HG02623 (cell line): ENCODE measurements at regions not wholly inside any gene's neighbourhood (a gene's known extent, or its start where the extent isn't known, plus 50 kb on each side); places are given as distances from the start of the nearest gene placed in this dataset.
"Not testable (repeated sequence)": the region's sequence is repeated elsewhere in the genome, so short reads cannot be mapped to it uniquely, and the experiment has no call there.

Experiments used
- ATAC-seq: cut with Tn5 transposase; IDR thresholded peaks from one replicate; pipeline ENCODE4 v1.9.1; 2021; ENCODE audit warnings: moderate library complexity; ENCODE audit not compliant: unreplicated experiment

GRCh38 chr18:1261054-1261453 lies 356.4 kb downstream of the ADCYAP1 start:
- ATAC-seq: no peak

DNA sequence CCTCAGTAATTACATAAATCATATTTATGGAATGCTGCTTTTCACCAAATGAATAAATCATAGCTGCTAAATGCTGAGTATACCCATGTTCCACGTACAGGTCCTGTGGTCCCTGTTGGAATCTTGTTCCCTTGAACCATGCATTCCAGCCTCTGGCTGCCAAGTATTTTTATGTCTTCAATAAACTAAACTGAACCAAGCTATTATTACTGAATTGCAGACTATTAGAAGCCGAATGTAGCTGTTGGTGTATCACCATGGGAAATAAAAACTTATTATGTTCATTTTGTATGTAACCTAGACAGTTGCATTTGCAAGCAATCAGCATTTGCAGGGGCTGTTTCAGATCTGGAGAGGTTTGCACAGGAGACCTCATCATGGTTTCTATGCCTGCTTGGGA lies 362.4 kb downstream of the ADCYAP1 start:
- no peak for ATAC-seq

DNA sequence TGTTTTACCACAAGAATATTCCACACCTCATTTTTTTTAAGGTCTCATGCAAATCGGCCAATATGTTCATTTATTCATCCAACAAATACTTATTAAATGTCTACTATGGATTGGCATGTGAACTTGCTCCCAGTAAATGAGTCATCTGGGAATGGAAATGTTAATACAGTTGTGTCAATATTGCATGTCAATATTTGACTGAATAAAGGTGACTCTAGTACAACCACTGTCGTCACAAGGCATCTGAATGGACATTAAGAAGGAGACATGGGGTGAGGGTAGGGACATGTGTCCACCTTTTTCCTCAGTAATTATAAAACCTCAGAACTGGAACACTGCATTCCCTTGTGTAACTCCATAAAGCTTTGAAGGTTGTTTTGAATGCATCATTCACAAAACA lies 365.4 kb downstream of the ADCYAP1 start:
- ATAC-seq: no peak

- no peak for ATAC-seq
Observed at GRCh38 chr18:1273469-1273868, 368.8 kb downstream of the ADCYAP1 start.

- ATAC-seq: no peak
Observed at GRCh38 chr18:1292167-1292566, 387.5 kb downstream of the ADCYAP1 start.

GRCh38 chr18:1294229-1294628 lies 389.6 kb downstream of the ADCYAP1 start:
- no peak for ATAC-seq

DNA sequence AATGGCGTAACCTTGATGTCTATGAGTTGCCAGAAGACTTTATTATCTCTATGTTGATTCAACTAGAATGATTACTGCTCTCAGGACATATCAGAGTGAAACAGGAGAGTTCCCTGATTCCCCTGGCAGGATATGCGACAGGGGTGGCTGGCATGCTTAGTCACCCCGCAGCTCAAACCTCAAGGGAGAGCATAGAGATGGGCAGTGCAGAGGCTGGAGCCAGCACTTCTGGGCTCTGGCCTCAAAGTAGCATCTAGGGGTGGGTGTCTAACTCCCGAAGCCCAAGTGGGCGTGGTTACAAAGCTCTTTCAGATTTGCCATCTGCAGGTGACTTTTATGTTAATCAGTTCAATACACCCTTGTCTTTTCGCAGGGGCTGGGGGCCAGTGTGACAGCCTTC lies 391.6 kb downstream of the ADCYAP1 start:
- no peak for ATAC-seq

DNA sequence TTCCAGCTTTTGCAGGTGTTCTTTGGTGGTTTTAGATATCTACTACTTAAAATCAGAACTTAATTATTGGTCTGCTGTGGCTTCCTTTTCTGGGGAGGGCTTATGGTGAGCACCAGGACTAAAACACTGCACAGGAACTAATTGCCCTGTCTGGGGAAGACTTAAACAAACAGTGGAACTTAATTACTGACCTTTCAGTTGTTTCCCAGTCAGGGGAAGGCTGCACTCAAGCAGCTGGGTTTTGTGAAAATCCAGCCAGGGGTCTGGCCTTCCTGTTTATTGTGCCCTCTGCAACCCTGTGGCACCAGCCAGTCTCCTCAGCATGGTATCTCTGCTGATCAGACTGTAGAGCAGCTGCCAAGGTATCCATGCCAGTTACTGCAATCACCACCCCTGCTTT lies 398.2 kb downstream of the ADCYAP1 start:
- no peak for ATAC-seq

- ATAC-seq: no peak
Observed at GRCh38 chr18:1304392-1304992, 399.8 kb downstream of the ADCYAP1 start.

- no peak for ATAC-seq
Observed at GRCh38 chr18:1306641-1307040, 402.0 kb downstream of the ADCYAP1 start.

- ATAC-seq: no peak
Observed at GRCh38 chr18:1308686-1309085, 404.0 kb downstream of the ADCYAP1 start.

- ATAC-seq: no peak
Observed at GRCh38 chr18:1311376-1311775, 406.7 kb downstream of the ADCYAP1 start.

- ATAC-seq: not testable (repeated sequence)
Observed at GRCh38 chr18:1335345-1335744, 430.7 kb downstream of the ADCYAP1 start.

GRCh38 chr18:1350931-1351450 lies 446.3 kb downstream of the ADCYAP1 start:
- ATAC-seq: no peak

DNA sequence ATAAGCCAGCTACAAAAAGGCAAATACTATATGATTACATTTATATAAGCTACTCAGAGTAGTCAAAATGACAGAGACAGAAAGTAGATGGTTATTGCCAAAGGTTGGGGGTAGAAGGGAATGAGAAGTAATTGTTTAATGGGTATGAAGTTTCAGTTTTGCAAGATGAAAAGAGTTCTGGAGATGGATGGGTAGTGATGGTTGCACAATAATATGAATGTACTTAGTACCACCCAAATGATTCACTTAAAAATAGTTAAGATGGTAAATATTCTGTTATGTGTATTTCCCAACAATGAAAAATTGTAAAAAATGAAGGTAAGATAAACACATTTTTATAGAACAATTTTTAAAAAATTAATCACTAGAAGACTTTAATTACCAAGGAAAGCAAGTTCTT lies 448.4 kb downstream of the ADCYAP1 start:
- ATAC-seq: no peak

- ATAC-seq: no peak
Observed at GRCh38 chr18:1357724-1358123, 453.1 kb downstream of the ADCYAP1 start.

- no peak for ATAC-seq
Observed at GRCh38 chr18:1361936-1362335, 457.3 kb downstream of the ADCYAP1 start.

GRCh38 chr18:1370552-1370951 lies 465.9 kb downstream of the ADCYAP1 start:
- no peak for ATAC-seq

DNA sequence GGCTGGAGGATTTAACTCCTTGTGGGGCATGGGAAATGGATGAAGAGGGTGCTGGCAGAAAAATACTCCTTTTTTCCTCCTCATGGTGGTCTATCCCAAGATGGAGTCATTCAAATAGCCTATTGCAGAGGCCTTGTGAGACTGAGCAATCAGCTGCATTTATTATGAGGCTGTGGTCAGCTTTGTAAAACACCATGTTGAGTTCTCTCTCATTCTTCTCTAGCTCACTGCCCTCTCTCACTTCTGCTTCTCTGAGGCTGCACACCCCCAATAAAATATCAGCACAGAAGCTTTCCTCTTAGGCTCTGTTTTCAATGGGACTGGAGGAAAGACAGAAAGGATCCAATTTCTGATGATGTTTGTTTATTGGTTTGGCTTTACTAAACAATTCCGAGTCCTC lies 467.1 kb downstream of the ADCYAP1 start:
- ATAC-seq: no peak

DNA sequence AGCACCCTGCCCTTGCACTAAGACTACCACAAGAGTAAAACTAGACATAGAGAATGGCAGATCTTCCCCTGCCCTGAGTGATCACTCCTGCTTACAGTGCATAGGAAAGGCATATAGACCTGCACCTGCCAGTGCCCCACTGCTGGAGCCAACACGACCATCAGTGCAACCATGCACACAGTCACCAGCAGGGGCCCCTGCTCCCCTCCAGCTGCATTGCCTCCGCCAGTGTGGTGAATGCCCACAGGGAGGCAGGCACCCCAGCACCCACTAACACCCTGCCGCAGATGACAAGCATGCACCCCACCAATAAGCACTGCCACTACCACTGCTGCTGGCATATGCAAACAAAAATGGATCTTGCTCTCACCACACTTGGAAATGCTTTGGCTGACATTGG lies 478.8 kb downstream of the ADCYAP1 start:
- ATAC-seq: no peak

DNA sequence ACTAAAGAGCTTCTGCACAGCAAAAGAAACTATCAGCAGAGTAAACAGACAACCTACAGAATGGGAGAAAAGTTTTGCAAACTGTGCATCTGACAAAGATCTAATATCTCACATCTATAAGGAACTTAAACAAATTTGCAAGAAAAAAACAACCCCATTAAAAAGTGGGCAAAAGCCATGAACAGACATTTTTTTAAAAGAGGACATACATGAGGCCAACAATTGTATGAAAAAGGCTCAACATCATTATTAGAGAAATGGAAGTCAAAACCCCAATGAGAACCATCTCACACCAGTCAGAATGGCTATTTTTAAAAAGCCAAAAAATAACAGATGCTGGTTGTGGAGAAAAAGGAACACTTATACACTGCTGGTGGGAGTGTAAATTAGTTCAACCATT lies 483.8 kb downstream of the ADCYAP1 start:
- ATAC-seq: not testable (repeated sequence)

DNA sequence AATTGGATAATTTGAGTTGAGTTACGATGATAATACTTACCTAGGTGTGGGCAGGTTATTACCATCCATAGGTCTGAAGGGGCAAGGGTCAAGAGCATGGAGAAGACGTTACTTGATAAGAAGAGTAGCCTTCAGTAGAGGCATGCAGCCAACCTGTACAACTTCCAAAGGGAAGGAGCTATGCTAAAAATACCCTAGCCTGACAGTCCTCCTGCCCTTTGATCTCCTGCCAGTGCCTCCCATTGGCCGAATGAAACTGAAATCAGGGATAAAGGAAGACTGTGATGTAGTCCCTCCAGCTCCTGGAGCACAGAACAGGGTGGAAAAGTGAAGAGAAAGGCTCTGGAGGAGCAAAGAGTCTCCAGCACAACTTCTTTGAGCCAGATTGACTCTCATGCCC lies 487.4 kb downstream of the ADCYAP1 start:
- ATAC-seq: no peak
